ENCODE measurements at regions not wholly inside any gene's neighbourhood (a gene's known extent, or its start where the extent isn't known, plus 50 kb on each side); places are given as distances from the start of the nearest gene placed in this dataset.

DNA sequence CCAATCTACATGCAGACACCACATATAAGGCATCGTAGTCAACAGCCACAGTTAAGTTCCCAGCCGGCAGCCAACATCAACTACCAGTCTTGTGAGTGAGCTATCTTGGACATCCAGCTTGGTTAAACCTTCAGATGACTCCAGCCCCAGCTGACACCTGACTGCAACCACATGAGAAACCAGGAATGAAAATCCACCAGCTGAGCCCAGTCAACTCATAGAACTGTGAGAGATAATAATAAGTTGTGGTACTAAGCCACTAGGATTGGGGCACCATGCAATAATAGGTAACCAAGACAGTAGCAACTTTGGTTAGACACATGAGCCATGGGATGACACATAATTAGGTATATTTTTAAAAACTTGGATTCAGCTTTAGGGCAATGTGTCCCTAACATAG is 188.1 kb upstream of the BCOR start:
- TF ChIP-seq, protein P1, sequence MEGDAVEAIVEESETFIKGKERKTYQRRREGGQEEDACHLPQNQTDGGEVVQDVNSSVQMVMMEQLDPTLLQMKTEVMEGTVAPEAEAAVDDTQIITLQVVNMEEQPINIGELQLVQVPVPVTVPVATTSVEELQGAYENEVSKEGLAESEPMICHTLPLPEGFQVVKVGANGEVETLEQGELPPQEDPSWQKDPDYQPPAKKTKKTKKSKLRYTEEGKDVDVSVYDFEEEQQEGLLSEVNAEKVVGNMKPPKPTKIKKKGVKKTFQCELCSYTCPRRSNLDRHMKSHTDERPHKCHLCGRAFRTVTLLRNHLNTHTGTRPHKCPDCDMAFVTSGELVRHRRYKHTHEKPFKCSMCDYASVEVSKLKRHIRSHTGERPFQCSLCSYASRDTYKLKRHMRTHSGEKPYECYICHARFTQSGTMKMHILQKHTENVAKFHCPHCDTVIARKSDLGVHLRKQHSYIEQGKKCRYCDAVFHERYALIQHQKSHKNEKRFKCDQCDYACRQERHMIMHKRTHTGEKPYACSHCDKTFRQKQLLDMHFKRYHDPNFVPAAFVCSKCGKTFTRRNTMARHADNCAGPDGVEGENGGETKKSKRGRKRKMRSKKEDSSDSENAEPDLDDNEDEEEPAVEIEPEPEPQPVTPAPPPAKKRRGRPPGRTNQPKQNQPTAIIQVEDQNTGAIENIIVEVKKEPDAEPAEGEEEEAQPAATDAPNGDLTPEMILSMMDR (conservative IDR thresholded peaks at IDR 0.05; ENCODE audit: control insufficient read depth, insufficient read depth, low read depth, low read length): no peak
- no peak for DNase-seq (ENCODE audit: low read depth)
- no peak overlapping the region for H3K4me3 ChIP-seq (ENCODE audit: control insufficient read depth, low read depth, low read length)

DNA sequence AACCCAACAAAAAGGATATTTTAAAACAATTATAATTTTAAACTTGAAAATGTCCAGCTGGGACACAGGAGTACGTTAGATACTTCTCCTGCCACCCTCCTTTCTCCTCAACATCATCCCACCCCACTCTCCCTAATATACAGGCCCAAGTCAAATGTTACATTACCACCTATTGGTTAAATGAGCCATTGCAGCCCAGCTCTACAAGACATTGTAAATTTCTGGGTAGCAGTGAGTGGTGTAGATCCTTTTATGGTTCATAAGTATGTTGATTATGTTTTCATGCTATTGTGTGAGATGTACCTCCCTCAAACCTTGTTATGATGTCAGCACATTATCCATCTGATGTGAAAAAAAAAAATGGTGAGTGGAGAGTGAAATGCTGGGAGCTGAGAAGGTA is 187.1 kb upstream of the BCOR start:
- DNase-seq (ENCODE audit: low read depth): no peak
- H3K4me3 ChIP-seq (ENCODE audit: control insufficient read depth, low read depth, low read length): no peak overlapping the region
- TF ChIP-seq, protein P1 (conservative IDR thresholded peaks at IDR 0.05; ENCODE audit: control insufficient read depth, insufficient read depth, low read depth, low read length): no peak

DNA sequence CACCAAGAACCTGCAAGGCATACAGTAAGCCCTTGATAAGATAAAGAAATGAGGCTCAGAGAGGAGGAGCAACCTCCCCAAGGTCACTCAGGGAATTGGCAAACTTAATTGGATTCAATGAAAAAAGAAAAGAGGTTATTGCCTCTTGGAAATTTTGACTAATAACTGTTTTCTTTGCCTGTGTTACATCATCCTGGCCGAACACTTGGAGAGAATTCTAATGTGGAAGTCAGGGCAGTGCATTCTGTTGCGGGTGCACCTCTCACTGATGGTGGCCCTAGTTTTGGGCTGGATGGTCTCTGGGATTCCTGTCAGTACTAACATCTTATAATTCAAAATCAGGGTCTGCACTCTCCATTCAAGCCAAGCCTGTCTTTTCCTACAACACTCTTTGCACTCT is 186.2 kb upstream of the BCOR start:
- no peak overlapping the region for H3K4me3 ChIP-seq (ENCODE audit: control insufficient read depth, low read depth, low read length)
- DNase-seq (ENCODE audit: low read depth): no peak
- TF ChIP-seq, protein P1 (conservative IDR thresholded peaks at IDR 0.05; ENCODE audit: control insufficient read depth, insufficient read depth, low read depth, low read length): no peak

DNA sequence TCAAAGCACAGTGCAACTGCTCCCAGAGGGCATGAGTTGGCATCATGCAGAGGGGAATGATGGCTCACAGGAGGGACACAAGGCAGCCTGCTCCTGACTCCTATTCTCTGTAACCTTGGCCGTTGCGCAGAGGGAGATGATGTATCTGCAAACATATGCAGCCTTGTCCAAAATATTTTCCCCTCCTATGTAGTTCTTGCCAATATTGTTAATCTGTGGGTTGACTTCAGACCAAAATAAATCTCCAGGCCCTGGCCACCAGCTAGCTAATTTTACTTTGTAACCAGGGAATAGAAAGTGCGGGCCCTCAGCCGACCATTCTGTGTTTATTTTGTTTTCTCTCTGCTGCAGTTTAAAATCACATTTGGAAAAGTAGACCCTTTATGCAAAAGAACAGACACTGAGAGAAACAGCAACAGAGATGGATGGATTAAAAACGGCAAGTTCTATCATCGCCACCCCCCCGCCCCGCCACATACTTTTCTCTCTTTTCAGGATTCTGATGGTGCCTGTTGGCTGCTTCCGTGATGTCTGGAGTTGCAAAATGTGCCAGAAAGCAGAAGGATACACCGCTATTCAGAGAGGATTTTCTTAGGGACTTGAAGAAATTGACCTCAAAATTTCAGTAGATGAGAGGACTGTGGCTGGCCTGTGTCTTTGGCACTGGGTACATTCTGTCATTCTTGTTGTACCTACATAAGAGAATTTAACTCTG is 185.3 kb upstream of the BCOR start:
- DNase-seq (ENCODE audit: low read depth): no peak

DNA sequence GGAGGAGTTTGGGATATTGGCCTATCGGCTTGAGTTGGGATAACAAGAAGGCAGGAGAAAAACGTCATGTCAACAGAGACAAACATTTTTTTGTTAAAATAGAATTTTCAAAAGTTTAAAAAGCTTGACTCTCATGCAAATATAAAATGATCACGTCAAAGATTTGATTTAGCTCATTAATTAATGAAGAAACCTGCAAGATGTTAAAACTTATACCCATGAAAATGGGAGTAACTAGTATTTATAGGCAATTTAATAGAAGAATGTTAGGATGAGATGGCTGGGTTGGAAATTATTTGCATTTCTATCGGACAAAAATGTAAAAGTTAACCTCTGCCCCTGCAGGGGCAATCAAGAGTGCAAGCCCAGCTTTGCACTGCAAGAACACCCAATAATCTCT is 184.6 kb upstream of the BCOR start:
- no peak for DNase-seq (ENCODE audit: low read depth)
- H3K4me3 ChIP-seq (ENCODE audit: control insufficient read depth, low read depth, low read length): no peak overlapping the region

More for the DNA sequence above, 185.3 kb upstream of the BCOR start:
- no peak overlapping the region for H3K4me3 ChIP-seq (ENCODE audit: control insufficient read depth, low read depth, low read length)
- TF ChIP-seq, protein P1 (conservative IDR thresholded peaks at IDR 0.05; ENCODE audit: control insufficient read depth, insufficient read depth, low read depth, low read length): no peak

DNA sequence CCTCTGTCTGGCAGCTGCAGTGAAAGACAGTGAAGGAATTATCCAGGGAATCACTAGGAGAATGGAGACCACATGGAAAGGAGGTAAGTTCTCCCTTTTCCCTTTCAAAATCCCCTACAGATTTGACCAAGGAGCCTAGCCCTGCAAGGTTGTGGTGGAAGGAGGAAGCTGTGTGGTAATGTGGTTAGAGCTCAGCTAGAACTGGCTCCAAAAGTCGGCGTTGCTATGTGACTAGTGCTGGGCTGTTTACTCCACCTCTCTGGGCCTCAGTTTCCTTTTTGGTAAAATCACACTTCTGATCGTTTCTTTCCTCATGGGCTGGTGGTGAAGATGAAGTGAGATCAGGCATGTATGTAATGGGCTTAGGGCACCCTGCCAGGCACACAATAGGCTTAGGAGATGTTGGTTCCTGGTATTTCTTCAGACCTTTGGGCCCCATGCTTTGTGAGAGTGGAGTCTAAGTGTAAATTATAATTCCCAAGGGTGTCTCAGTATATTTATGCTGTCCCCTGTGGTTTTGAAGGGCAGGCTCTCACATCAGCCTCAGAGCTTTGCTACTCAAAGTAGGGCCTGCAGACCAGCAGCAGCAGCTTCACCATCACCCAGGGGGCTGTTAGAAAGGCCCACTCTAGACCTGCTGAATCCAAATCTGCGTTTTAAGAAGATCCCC is 183.7 kb upstream of the BCOR start:
- H3K4me3 ChIP-seq (ENCODE audit: control insufficient read depth, low read depth, low read length): no peak overlapping the region
- TF ChIP-seq, protein P1 (conservative IDR thresholded peaks at IDR 0.05; ENCODE audit: control insufficient read depth, insufficient read depth, low read depth, low read length): no peak
- DNase-seq (ENCODE audit: low read depth): no peak

More for the DNA sequence above, 184.6 kb upstream of the BCOR start:
- TF ChIP-seq, protein P1 (conservative IDR thresholded peaks at IDR 0.05; ENCODE audit: control insufficient read depth, insufficient read depth, low read depth, low read length): no peak

Data from fibroblast of mammary gland (primary cell).